ENCODE measurements at regions not wholly inside any gene's neighbourhood (a gene's known extent, or its start where the extent isn't known, plus 50 kb on each side); places are given as distances from the start of the nearest gene placed in this dataset.
"Not testable (repeated sequence)": the region's sequence is repeated elsewhere in the genome, so short reads cannot be mapped to it uniquely, and the experiment has no call there.

DNA sequence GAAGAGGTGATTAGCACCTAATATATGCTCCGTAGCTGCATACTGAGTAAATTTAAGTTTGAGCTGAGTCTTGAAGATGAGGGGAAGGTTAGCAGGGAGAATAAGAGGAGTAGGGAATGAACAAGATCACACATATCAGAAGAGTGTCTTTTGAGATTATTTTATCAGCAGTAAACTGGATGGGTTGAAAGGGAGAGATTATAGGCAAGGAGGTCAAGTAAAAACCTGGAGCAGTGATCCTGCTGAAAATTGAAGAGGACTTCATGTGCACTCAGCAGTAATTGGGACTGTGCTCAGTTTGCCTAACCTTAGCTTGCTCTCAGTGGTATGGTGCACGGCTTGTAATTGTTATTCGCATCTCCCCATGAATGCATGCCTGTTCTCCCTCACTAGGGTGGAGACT lies 79.5 kb upstream of the PICALM start:
- no peak overlapping the region for H3K27ac Mint-ChIP-seq
- DNase-seq: no peak
- no peaks in the 10 kb centered on the region for H3K27me3 Mint-ChIP-seq (ENCODE audit: low read depth, poor library complexity)

DNA sequence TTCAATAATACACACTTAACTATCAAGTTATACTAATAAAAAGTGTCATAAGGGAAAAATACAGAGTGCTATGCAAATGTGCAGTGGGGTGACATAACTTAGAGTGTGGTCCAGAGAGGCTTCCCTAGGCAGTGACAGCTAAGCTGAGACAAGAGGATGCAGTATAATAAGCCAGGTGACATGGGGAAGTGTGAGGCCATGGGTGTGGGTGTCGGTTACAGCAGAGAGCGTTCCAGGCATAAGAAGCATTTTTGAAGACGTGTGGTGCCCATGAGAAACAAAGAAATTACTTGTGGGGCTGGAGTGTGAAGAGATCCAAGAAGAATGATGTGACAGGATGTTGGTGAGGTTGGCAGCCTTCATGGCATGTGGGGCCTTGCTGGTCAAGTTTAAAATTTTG lies 78.1 kb upstream of the PICALM start:
- no peak overlapping the region for H3K4me3 Mint-ChIP-seq
- H3K36me3 Mint-ChIP-seq (ENCODE audit: low read depth): no peaks in the 10 kb centered on the region
- no peak for DNase-seq
- H3K27me3 Mint-ChIP-seq (ENCODE audit: low read depth, poor library complexity): no peaks in the 10 kb centered on the region
- no peak for TF ChIP-seq CTCF (IDR thresholded peaks at IDR 0.05)
- no peak overlapping the region for H3K27ac Mint-ChIP-seq
- no peaks in the 10 kb centered on the region for H3K9me3 Mint-ChIP-seq
- H3K4me1 Mint-ChIP-seq: peaks cover 14% of the 10 kb centered on the region

More for the DNA sequence above, 79.5 kb upstream of the PICALM start:
- no peaks in the 10 kb centered on the region for H3K36me3 Mint-ChIP-seq (ENCODE audit: low read depth)
- H3K4me1 Mint-ChIP-seq: peaks cover 17% of the 10 kb centered on the region
- H3K4me3 Mint-ChIP-seq: no peak overlapping the region
- H3K9me3 Mint-ChIP-seq: no peaks in the 10 kb centered on the region
- TF ChIP-seq CTCF (IDR thresholded peaks at IDR 0.05): no peak

DNA sequence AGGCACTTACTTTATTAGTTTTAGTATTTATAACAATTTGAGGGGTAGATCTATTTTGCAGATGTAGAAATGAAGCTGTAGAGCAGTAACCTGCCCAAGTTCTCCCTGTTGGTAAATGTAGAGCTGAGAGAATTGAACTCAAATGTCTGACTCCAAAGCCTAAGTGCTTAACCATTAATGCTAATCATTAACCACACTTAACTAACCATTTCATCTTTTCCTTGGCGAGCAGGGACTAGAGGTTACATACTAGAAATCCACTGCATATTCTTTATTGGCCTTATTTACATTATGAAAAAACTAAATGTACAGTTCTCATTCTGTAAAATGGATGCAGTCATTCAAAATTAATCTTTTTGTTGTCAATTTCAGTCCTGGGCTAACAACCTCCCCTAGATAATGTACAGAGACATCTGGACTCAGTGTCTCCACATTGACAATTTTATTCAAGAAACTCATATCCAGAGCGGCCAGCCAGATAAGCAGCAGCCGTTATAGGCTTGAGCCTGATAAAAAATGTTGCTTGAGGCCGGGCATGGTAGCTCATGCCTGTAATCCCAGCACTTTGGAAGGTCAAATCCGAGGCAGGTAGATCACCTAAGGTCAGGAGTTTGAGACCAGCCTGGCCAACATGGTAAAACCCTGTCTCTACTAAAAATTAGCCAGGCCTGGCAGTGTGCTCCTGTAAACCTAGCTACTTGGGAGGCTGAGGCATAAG lies 76.7 kb upstream of the PICALM start:
- Mint-ChIP-seq H3K27me3 (ENCODE audit: low read depth, poor library complexity) (no peaks in the 10 kb centered on the region), H3K4me1 (no peaks in the 10 kb centered on the region), H3K27ac (no peak overlapping the region), H3K4me3 (no peak overlapping the region), H3K36me3 (ENCODE audit: low read depth) (no peaks in the 10 kb centered on the region), H3K9me3 (no peaks in the 10 kb centered on the region)
- DNase-seq: no peak
- no peak for TF ChIP-seq CTCF (IDR thresholded peaks at IDR 0.05)

DNA sequence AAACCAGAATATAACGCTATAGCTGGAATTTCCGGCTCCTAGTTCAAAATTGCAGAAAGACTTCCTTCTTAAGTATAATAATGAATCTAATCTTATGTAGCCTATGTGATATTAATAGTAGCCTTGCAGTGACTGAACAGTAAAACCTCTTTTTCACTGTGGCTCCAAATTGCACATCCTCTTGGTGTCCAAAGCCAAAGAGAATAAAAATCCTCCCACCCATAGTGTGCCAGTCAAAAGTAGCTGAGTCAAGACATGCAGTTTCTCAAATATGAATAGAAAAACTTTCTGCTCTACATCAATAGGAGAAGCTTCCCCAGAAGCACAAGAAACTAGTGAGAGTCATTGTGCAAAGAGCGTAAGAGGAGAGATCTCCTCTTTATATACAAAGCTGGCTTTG lies 76.0 kb upstream of the PICALM start:
- Mint-ChIP-seq H3K36me3 (ENCODE audit: low read depth) (no peaks in the 10 kb centered on the region), H3K4me3 (no peak overlapping the region), H3K27me3 (ENCODE audit: low read depth, poor library complexity) (no peaks in the 10 kb centered on the region), H3K4me1 (no peaks in the 10 kb centered on the region), H3K27ac (no peak overlapping the region), H3K9me3 (no peaks in the 10 kb centered on the region)
- DNase-seq: no peak
- TF ChIP-seq CTCF (IDR thresholded peaks at IDR 0.05): no peak

GRCh38 chr11:86144087-86144486 lies 75.2 kb upstream of the PICALM start:
- H3K4me1 Mint-ChIP-seq: not testable (repeated sequence)

DNA sequence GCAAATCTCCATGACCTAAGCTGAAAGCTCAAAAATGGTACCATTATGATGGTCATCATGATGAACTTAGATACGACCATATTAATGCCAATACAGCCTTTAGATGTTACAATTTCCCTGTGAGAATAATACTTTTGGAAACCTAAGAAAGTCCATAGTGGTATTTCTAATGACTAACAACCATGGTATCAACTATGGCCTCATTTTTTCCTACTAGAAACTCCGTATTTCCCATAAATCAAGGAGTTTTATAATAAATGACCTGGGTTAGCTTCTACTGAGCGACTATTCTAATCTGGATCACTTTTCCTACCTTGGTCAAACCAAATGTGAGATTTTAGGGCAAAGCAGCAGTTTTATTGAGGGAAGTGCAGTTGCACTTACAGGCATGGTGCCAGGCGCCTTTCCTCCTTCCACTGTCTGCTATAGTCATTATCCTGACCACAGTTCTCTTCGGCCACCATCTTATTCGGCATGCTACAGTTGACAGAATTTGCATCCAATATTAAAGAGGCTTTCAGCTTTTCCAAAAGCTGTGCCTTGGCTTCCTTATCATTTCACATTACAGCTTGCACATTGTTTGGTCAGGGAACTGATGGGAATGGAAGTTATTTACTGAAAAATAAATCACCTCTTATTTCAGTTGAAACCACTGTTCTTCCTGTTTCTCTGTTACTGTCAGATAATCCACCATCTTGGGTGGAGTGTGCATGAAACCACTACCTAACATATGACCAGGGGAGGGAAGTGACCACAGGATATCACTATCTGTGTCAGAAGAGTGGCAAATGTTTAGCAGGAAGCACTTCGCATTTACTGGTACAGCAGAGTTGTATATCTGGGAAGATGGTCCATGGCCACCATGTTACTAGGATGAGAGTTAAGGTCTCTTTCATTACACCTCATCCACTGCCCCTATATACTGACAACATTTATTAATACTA lies 74.5 kb upstream of the PICALM start:
- Mint-ChIP-seq H3K4me3 (no peak overlapping the region), H3K4me1 (no peaks in the 10 kb centered on the region), H3K36me3 (ENCODE audit: low read depth) (no peaks in the 10 kb centered on the region), H3K27me3 (ENCODE audit: low read depth, poor library complexity) (no peaks in the 10 kb centered on the region), H3K9me3 (no peaks in the 10 kb centered on the region), H3K27ac (no peak overlapping the region)
- no peak for DNase-seq
- no peak for TF ChIP-seq CTCF (IDR thresholded peaks at IDR 0.05)

More at GRCh38 chr11:86144087-86144486, 75.2 kb upstream of the PICALM start:
- not testable (repeated sequence) for H3K27ac Mint-ChIP-seq; H3K4me3 Mint-ChIP-seq; H3K9me3 Mint-ChIP-seq; H3K27me3 Mint-ChIP-seq (ENCODE audit: low read depth, poor library complexity); DNase-seq; H3K36me3 Mint-ChIP-seq (ENCODE audit: low read depth)

All from nephron progenitor cell (in vitro differentiated cells).